Mesendoderm (in vitro differentiated cells): ENCODE measurements at regions not wholly inside any gene's neighbourhood (a gene's known extent, or its start where the extent isn't known, plus 50 kb on each side); places are given as distances from the start of the nearest gene placed in this dataset.

Source experiments
- DNase-seq: peaks from one replicate; pipeline ENCODE4 v3.0.0; 2013
- H2AK5ac ChIP-seq: 2 replicates; pipeline ENCODE4 v1.6.1; 2013; ENCODE audit warnings: low read length, inconsistent platforms
- H2BK120ac ChIP-seq: 2 replicates; pipeline ENCODE4 v1.6.1; 2013; ENCODE audit warnings: low read depth, mild to moderate bottlenecking, low read length, moderate library complexity, mixed read lengths
- H2BK15ac ChIP-seq: replicated peaks from 2 replicates; pipeline ENCODE4 v1.6.1; 2013; ENCODE audit warnings: low read depth, mild to moderate bottlenecking, moderate library complexity
- H2BK5ac ChIP-seq: 2 replicates; pipeline ENCODE4 v1.6.1; 2013; ENCODE audit warnings: low read length, inconsistent platforms
- H3K18ac ChIP-seq: 2 replicates; pipeline ENCODE4 v1.6.1; 2013; ENCODE audit warnings: mild to moderate bottlenecking, low read length, mixed read lengths
- H3K23ac ChIP-seq: one replicate; pipeline ENCODE4 v1.6.1; 2013; ENCODE audit warnings: low read length
- H3K27ac ChIP-seq: 2 replicates; pipeline ENCODE4 v1.5.1; 2013; ENCODE audit warnings: low read depth, mild to moderate bottlenecking, inconsistent platforms, low read length, moderate library complexity
- H3K27me3 ChIP-seq: 2 replicates; pipeline ENCODE4 v1.6.1; 2013; ENCODE audit warnings: low read length, control low read depth, mild to moderate bottlenecking, inconsistent platforms; ENCODE audit not compliant: insufficient read depth, poor library complexity
- H3K36me3 ChIP-seq: 2 replicates; pipeline ENCODE4 v1.6.1; 2013; ENCODE audit warnings: low read length, inconsistent platforms; ENCODE audit not compliant: control insufficient read depth, insufficient read depth
- H3K4ac ChIP-seq: one replicate; pipeline ENCODE4 v1.6.1; 2013; ENCODE audit warnings: low read depth, mild to moderate bottlenecking, low read length, moderate library complexity
- H3K4me1 ChIP-seq: 2 replicates; pipeline ENCODE4 v1.6.1; 2013; ENCODE audit warnings: low read depth, low read length, inconsistent platforms; ENCODE audit not compliant: control insufficient read depth
- H3K4me2 ChIP-seq: 2 replicates; pipeline ENCODE4 v1.6.1; 2013; ENCODE audit warnings: low read length
- H3K4me3 ChIP-seq: 2 replicates; pipeline ENCODE4 v1.5.1; 2013; ENCODE audit warnings: mild to moderate bottlenecking, low read length
- H3K56ac ChIP-seq: one replicate; pipeline ENCODE4 v1.6.1; 2013; ENCODE audit warnings: low read length
- H3K79me1 ChIP-seq: 2 replicates; pipeline ENCODE4 v1.6.1; 2013; ENCODE audit warnings: low read length, inconsistent platforms
- H3K79me2 ChIP-seq: 2 replicates; pipeline ENCODE4 v1.6.1; 2013; ENCODE audit warnings: mild to moderate bottlenecking, low read length; ENCODE audit not compliant: control insufficient read depth, insufficient read depth
- H3K9ac ChIP-seq: 2 replicates; pipeline ENCODE4 v1.6.1; 2013; ENCODE audit warnings: low read length, inconsistent platforms
- H4K5ac ChIP-seq: one replicate; pipeline ENCODE4 v1.6.1; 2013; ENCODE audit warnings: low read length
- H4K8ac ChIP-seq: one replicate; pipeline ENCODE4 v1.6.1; 2013; ENCODE audit warnings: low read depth, mild to moderate bottlenecking, control low read depth, low read length, moderate library complexity
- WGBS: extraction: QIAGEN DNeasy Blood & Tissue Kit; methylation state at CpG from one replicate; pipeline ENCODE4 v1.1.7; 2013; ENCODE audit warnings: low lambda C conversion rate, missing lambda C conversion rate; ENCODE audit not compliant: insufficient coverage; ENCODE audit errors: extremely low coverage; 5-methylcytosine and 5-hydroxymethylcytosine counted together

GRCh38 chr3:44179246-44179645 lies 62.4 kb upstream of the TOPAZ1 start:
- Histone ChIP-seq H2BK15ac (no peak overlapping the region), H4K8ac (no peak overlapping the region), H2BK5ac (no peak overlapping the region), H2AK5ac (no peak overlapping the region), H3K27me3 (no peaks in the 10 kb centered on the region), H3K9ac (no peak overlapping the region), H2BK120ac (no peak overlapping the region), H3K56ac (no peak overlapping the region), H3K79me1 (no peaks in the 10 kb centered on the region), H3K23ac (no peak overlapping the region), H3K36me3 (no peaks in the 10 kb centered on the region), H3K4me3 (no peak overlapping the region), H3K4me1 (no peaks in the 10 kb centered on the region), H3K18ac (no peak overlapping the region), H3K27ac (no peak overlapping the region), H4K5ac (no peak overlapping the region), H3K4ac (no peak overlapping the region), H3K4me2 (no peak overlapping the region), H3K79me2 (no peaks in the 10 kb centered on the region)
- no peak for DNase-seq
- no CpG with 5 or more reads among the region's 4 CpGs for WGBS

- no peak overlapping the region for H2BK15ac ChIP-seq
- no peak overlapping the region for H3K18ac ChIP-seq
- H3K9ac ChIP-seq, result no peak overlapping the region
- H3K27me3 ChIP-seq, result no peaks in the 10 kb centered on the region
- no peak overlapping the region for H2AK5ac ChIP-seq
- no peak overlapping the region for H3K4me3 ChIP-seq
- no peak overlapping the region for H4K5ac ChIP-seq
- WGBS, result no CpG with 5 or more reads among the region's 14 CpGs
- no peaks in the 10 kb centered on the region for H3K79me1 ChIP-seq
- H3K4me1 ChIP-seq, result no peaks in the 10 kb centered on the region
- H3K36me3 ChIP-seq, result no peaks in the 10 kb centered on the region
- no peaks in the 10 kb centered on the region for H3K79me2 ChIP-seq
- no peak overlapping the region for H2BK120ac ChIP-seq
- H3K4ac ChIP-seq, result no peak overlapping the region
- H3K23ac ChIP-seq, result no peak overlapping the region
- no peak overlapping the region for H3K27ac ChIP-seq
- no peak overlapping the region for H2BK5ac ChIP-seq
- no peak overlapping the region for H4K8ac ChIP-seq
- DNase-seq, result no peak
- H3K56ac ChIP-seq, result no peak overlapping the region
- no peak overlapping the region for H3K4me2 ChIP-seq
These were observed 57.2 kb upstream of the TOPAZ1 start for GRCh38 chr3:44184319-44184953.

- Histone ChIP-seq H3K4me1 (no peaks in the 10 kb centered on the region), H2AK5ac (no peak overlapping the region), H3K27ac (no peak overlapping the region), H3K18ac (no peak overlapping the region), H3K27me3 (no peaks in the 10 kb centered on the region), H3K79me2 (no peaks in the 10 kb centered on the region), H3K23ac (no peak overlapping the region), H3K4me2 (no peak overlapping the region), H2BK5ac (no peak overlapping the region), H3K4ac (no peak overlapping the region), H4K8ac (no peak overlapping the region), H4K5ac (no peak overlapping the region), H3K4me3 (no peak overlapping the region), H3K36me3 (no peaks in the 10 kb centered on the region), H2BK120ac (no peak overlapping the region), H2BK15ac (no peak overlapping the region), H3K56ac (no peak overlapping the region), H3K79me1 (no peaks in the 10 kb centered on the region), H3K9ac (no peak overlapping the region)
- DNase-seq, result no peak
- no CpG with 5 or more reads among the region's 4 CpGs for WGBS
These were observed 56.2 kb upstream of the TOPAZ1 start for GRCh38 chr3:44185396-44185915.

GRCh38 chr3:44186111-44186672 lies 55.5 kb upstream of the TOPAZ1 start:
- H3K79me1 ChIP-seq, result no peaks in the 10 kb centered on the region
- DNase-seq, result no peak
- no peak overlapping the region for H3K18ac ChIP-seq
- H2BK120ac ChIP-seq, result no peak overlapping the region
- no peaks in the 10 kb centered on the region for H3K79me2 ChIP-seq
- no peak overlapping the region for H2AK5ac ChIP-seq
- no peak overlapping the region for H3K4ac ChIP-seq
- H3K4me2 ChIP-seq, result no peak overlapping the region
- no peak overlapping the region for H3K23ac ChIP-seq
- H3K27ac ChIP-seq, result no peak overlapping the region
- no peak overlapping the region for H4K5ac ChIP-seq
- H3K9ac ChIP-seq, result no peak overlapping the region
- H3K56ac ChIP-seq, result no peak overlapping the region
- H2BK5ac ChIP-seq, result no peak overlapping the region
- no peak overlapping the region for H2BK15ac ChIP-seq
- no CpG with 5 or more reads among the region's 2 CpGs for WGBS
- no peak overlapping the region for H4K8ac ChIP-seq
- no peaks in the 10 kb centered on the region for H3K36me3 ChIP-seq
- H3K27me3 ChIP-seq, result no peaks in the 10 kb centered on the region
- H3K4me1 ChIP-seq, result no peaks in the 10 kb centered on the region
- no peak overlapping the region for H3K4me3 ChIP-seq

GRCh38 chr3:44186712-44187111 lies 55.0 kb upstream of the TOPAZ1 start:
- no peak overlapping the region for H3K27ac ChIP-seq
- H2AK5ac ChIP-seq, result no peak overlapping the region
- H3K18ac ChIP-seq, result no peak overlapping the region
- H3K56ac ChIP-seq, result no peak overlapping the region
- H3K27me3 ChIP-seq, result no peaks in the 10 kb centered on the region
- no peak overlapping the region for H3K4ac ChIP-seq
- H3K79me2 ChIP-seq, result no peaks in the 10 kb centered on the region
- H2BK5ac ChIP-seq, result no peak overlapping the region
- no peak overlapping the region for H3K4me2 ChIP-seq
- no peak overlapping the region for H4K8ac ChIP-seq
- H3K23ac ChIP-seq, result no peak overlapping the region
- WGBS, result no CpG with 5 or more reads among the region's 2 CpGs
- H3K79me1 ChIP-seq, result no peaks in the 10 kb centered on the region
- no peak overlapping the region for H3K9ac ChIP-seq
- no peak for DNase-seq
- H2BK15ac ChIP-seq, result no peak overlapping the region
- no peaks in the 10 kb centered on the region for H3K4me1 ChIP-seq
- H3K36me3 ChIP-seq, result no peaks in the 10 kb centered on the region
- H2BK120ac ChIP-seq, result no peak overlapping the region
- no peak overlapping the region for H4K5ac ChIP-seq
- H3K4me3 ChIP-seq, result no peak overlapping the region
